ENCODE measurements at regions not wholly inside any gene's neighbourhood (a gene's known extent, or its start where the extent isn't known, plus 50 kb on each side); places are given as distances from the start of the nearest gene placed in this dataset.
"Not testable (repeated sequence)": the region's sequence is repeated elsewhere in the genome, so short reads cannot be mapped to it uniquely, and the experiment has no call there.

DNA sequence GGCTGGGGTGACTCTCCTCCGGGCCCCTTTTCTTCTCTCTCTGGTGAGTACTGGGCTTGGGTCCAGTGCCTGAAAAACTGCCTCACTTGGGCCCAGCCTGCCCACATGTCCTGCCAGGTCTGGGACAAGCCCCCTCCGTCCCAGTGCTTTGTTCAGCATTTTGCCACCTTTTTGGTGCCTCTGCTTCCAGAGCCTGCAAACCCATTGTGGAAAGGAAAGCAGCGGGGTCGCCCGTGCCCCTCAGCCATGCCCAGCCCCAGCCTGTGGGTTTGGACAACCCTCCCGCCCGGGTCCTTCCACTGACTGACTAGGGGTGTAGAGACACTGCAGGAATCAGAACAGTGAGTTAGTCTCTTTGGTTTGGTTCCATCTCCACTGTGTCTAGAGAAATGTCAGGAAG is 140.7 kb upstream of the ALKAL2 start:
- no peak overlapping the region for H3K4me2 ChIP-seq (ENCODE audit: extremely low read depth, insufficient read depth, low read length)
- H3K36me3 ChIP-seq (ENCODE audit: control insufficient read depth, insufficient read depth, low read length), result no peaks in the 10 kb centered on the region
- no peak overlapping the region for H3K4me3 ChIP-seq (replicated peaks in 1 of 4; ENCODE audit: control extremely low read depth in 1 of 4, insufficient read depth in 1 of 4, low read depth in 3 of 4, low read length in 4 of 4)
- no peaks in the 10 kb centered on the region for H3K27me3 ChIP-seq (ENCODE audit: control insufficient read depth, insufficient read depth, low read length)
- H3K79me2 ChIP-seq (ENCODE audit: control insufficient read depth, insufficient read depth, low read length), result no peaks in the 10 kb centered on the region
- H3K27ac ChIP-seq (ENCODE audit: insufficient read depth, low read length), result no peak overlapping the region
- no peak overlapping the region for H3K9ac ChIP-seq (ENCODE audit: insufficient read depth, low read length)
- H2AFZ ChIP-seq (ENCODE audit: low read length), result no peak overlapping the region
- no peaks in the 10 kb centered on the region for H3K4me1 ChIP-seq (ENCODE audit: control insufficient read depth, extremely low read depth, insufficient read depth, low read length)
- TF ChIP-seq EZH2 (IDR thresholded peaks at IDR 0.05; ENCODE audit: low read length, missing control alignments), result no peak
- TF ChIP-seq, protein P1, sequence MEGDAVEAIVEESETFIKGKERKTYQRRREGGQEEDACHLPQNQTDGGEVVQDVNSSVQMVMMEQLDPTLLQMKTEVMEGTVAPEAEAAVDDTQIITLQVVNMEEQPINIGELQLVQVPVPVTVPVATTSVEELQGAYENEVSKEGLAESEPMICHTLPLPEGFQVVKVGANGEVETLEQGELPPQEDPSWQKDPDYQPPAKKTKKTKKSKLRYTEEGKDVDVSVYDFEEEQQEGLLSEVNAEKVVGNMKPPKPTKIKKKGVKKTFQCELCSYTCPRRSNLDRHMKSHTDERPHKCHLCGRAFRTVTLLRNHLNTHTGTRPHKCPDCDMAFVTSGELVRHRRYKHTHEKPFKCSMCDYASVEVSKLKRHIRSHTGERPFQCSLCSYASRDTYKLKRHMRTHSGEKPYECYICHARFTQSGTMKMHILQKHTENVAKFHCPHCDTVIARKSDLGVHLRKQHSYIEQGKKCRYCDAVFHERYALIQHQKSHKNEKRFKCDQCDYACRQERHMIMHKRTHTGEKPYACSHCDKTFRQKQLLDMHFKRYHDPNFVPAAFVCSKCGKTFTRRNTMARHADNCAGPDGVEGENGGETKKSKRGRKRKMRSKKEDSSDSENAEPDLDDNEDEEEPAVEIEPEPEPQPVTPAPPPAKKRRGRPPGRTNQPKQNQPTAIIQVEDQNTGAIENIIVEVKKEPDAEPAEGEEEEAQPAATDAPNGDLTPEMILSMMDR (conservative IDR thresholded peaks at IDR 0.05 in 1 of 2, IDR thresholded peaks at IDR 0.05 in 1 of 2; ENCODE audit: low read depth in 1 of 2, low read length in 2 of 2), result no peak
- no peaks in the 10 kb centered on the region for H4K20me1 ChIP-seq (ENCODE audit: control insufficient read depth, extremely low read depth, insufficient read depth, low read length)
- DNase-seq (ENCODE audit: low read depth in 2 of 2), result no peak
- no peaks in the 10 kb centered on the region for H3K9me3 ChIP-seq (ENCODE audit: control insufficient read depth, insufficient read depth, low read depth, low read length)

DNA sequence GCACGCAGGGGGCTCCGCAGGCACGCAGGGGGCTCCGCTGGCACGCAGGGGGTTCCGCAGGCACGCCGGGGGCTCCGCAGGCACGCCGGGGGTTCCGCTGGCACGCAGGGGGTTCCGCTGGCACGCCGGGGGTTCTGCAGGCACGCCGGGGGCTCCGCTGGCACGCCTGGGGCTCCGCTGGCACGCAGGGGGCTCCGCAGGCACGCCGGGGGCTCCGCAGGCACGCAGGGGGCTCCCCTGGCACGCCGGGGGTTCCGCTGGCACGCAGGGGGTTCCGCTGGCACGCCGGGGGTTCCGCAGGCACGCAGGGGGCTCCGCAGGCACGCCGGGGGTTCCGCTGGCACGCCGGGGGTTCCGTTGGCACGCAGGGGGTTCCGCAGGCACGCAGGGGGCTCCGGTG is 138.8 kb upstream of the ALKAL2 start:
- H4K20me1 ChIP-seq (ENCODE audit: control insufficient read depth, extremely low read depth, insufficient read depth, low read length); H2AFZ ChIP-seq (ENCODE audit: low read length); H3K4me3 ChIP-seq (replicated peaks in 1 of 4; ENCODE audit: control extremely low read depth in 1 of 4, insufficient read depth in 1 of 4, low read depth in 3 of 4, low read length in 4 of 4); H3K4me1 ChIP-seq (ENCODE audit: control insufficient read depth, extremely low read depth, insufficient read depth, low read length); H3K36me3 ChIP-seq (ENCODE audit: control insufficient read depth, insufficient read depth, low read length); H3K4me2 ChIP-seq (ENCODE audit: extremely low read depth, insufficient read depth, low read length); H3K9ac ChIP-seq (ENCODE audit: insufficient read depth, low read length); H3K27me3 ChIP-seq (ENCODE audit: control insufficient read depth, insufficient read depth, low read length); DNase-seq (ENCODE audit: low read depth in 2 of 2); H3K9me3 ChIP-seq (ENCODE audit: control insufficient read depth, insufficient read depth, low read depth, low read length); H3K79me2 ChIP-seq (ENCODE audit: control insufficient read depth, insufficient read depth, low read length); H3K27ac ChIP-seq (ENCODE audit: insufficient read depth, low read length): not testable (repeated sequence)

DNA sequence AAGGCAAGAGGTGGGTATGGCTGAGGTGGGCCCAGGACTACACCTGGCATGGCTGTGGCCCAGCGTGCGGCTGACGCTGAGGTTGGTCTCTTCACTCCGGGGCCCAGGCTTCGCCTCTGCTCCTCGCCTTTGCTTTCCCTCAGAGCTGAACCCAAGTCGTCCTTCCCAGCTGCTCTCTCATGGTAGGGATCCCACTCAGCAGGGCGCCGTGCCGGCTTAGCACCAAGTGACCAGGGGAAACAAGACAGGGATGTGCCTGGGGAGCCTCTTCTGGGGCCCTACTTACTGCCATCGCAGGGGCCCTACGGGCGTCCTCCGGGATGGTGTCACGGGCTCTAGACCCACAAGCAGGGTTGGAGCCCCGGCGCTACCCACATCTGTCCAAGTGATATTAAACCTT is 138.1 kb upstream of the ALKAL2 start:
- Histone ChIP-seq H3K9me3 (ENCODE audit: control insufficient read depth, insufficient read depth, low read depth, low read length) (no peaks in the 10 kb centered on the region), H3K36me3 (ENCODE audit: control insufficient read depth, insufficient read depth, low read length) (no peaks in the 10 kb centered on the region), H3K79me2 (ENCODE audit: control insufficient read depth, insufficient read depth, low read length) (no peaks in the 10 kb centered on the region), H3K4me3 (replicated peaks in 1 of 4; ENCODE audit: control extremely low read depth in 1 of 4, insufficient read depth in 1 of 4, low read depth in 3 of 4, low read length in 4 of 4) (no peak overlapping the region), H3K27me3 (ENCODE audit: control insufficient read depth, insufficient read depth, low read length) (no peaks in the 10 kb centered on the region), H3K4me1 (ENCODE audit: control insufficient read depth, extremely low read depth, insufficient read depth, low read length) (no peaks in the 10 kb centered on the region), H3K9ac (ENCODE audit: insufficient read depth, low read length) (no peak overlapping the region), H2AFZ (ENCODE audit: low read length) (no peak overlapping the region), H4K20me1 (ENCODE audit: control insufficient read depth, extremely low read depth, insufficient read depth, low read length) (no peaks in the 10 kb centered on the region), H3K4me2 (ENCODE audit: extremely low read depth, insufficient read depth, low read length) (no peak overlapping the region), H3K27ac (ENCODE audit: insufficient read depth, low read length) (no peak overlapping the region)
- TF ChIP-seq, protein P1 (conservative IDR thresholded peaks at IDR 0.05 in 1 of 2, IDR thresholded peaks at IDR 0.05 in 1 of 2; ENCODE audit: low read depth in 1 of 2, low read length in 2 of 2), result no peak
- no peak for TF ChIP-seq EZH2 (IDR thresholded peaks at IDR 0.05; ENCODE audit: low read length, missing control alignments)
- DNase-seq (ENCODE audit: low read depth in 2 of 2), result no peak

DNA sequence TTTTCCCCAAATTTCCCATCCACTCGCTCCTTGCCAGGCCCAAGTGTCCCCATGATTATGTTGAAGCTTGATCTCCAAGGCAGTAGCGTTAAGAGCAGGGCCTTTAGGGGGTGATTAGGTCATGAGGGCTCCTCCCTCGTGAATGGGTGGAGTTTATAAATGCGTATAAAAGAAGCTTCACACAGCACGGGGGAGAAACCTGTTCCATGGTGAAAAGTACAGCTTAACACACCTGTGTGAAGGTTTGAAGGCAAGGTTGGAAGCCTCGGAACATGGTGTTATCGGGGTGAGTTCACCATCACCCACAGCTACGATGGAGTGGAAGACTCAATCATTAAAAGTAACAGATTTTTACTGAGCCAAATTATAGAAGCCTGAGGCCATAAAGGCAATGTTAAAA is 137.4 kb upstream of the ALKAL2 start:
- no peaks in the 10 kb centered on the region for H3K36me3 ChIP-seq (ENCODE audit: control insufficient read depth, insufficient read depth, low read length)
- no peaks in the 10 kb centered on the region for H3K79me2 ChIP-seq (ENCODE audit: control insufficient read depth, insufficient read depth, low read length)
- DNase-seq (ENCODE audit: low read depth in 2 of 2), result no peak
- TF ChIP-seq, protein P1 (conservative IDR thresholded peaks at IDR 0.05 in 1 of 2, IDR thresholded peaks at IDR 0.05 in 1 of 2; ENCODE audit: low read depth in 1 of 2, low read length in 2 of 2), result no peak
- TF ChIP-seq EZH2 (IDR thresholded peaks at IDR 0.05; ENCODE audit: low read length, missing control alignments), result no peak
- no peaks in the 10 kb centered on the region for H3K9me3 ChIP-seq (ENCODE audit: control insufficient read depth, insufficient read depth, low read depth, low read length)
- no peak overlapping the region for H3K4me3 ChIP-seq (replicated peaks in 1 of 4; ENCODE audit: control extremely low read depth in 1 of 4, insufficient read depth in 1 of 4, low read depth in 3 of 4, low read length in 4 of 4)
- H3K27me3 ChIP-seq (ENCODE audit: control insufficient read depth, insufficient read depth, low read length), result no peaks in the 10 kb centered on the region
- H3K9ac ChIP-seq (ENCODE audit: insufficient read depth, low read length), result no peak overlapping the region
- no peak overlapping the region for H2AFZ ChIP-seq (ENCODE audit: low read length)
- no peaks in the 10 kb centered on the region for H4K20me1 ChIP-seq (ENCODE audit: control insufficient read depth, extremely low read depth, insufficient read depth, low read length)
- no peaks in the 10 kb centered on the region for H3K4me1 ChIP-seq (ENCODE audit: control insufficient read depth, extremely low read depth, insufficient read depth, low read length)
- H3K4me2 ChIP-seq (ENCODE audit: extremely low read depth, insufficient read depth, low read length), result no peak overlapping the region
- H3K27ac ChIP-seq (ENCODE audit: insufficient read depth, low read length), result no peak overlapping the region
